CD4-positive, CD25-positive, alpha-beta regulatory T cell (primary cell): ENCODE measurements at regions not wholly inside any gene's neighbourhood (a gene's known extent, or its start where the extent isn't known, plus 50 kb on each side); places are given as distances from the start of the nearest gene placed in this dataset.

Experiments used
- ATAC-seq, 2 donors: fragments of 150-1000 bp; cut with Tn5 transposase; one replicate each; pipeline ENCODE4 v1.10.0; 2021; ENCODE audit warnings: low read depth in 2 of 2, moderate number of reproducible peaks in 2 of 2, moderate library complexity in 1 of 2
- DNase-seq, 3 donors: peaks; one replicate each; pipeline versions ENCODE4 v3.0.0 to v3.0.0-alpha.2; 2012 to 2022; ENCODE audit warnings: mixed read lengths in 1 of 3
- H3K27ac ChIP-seq: one replicate; pipeline ENCODE4 v1.7.0; 2013; ENCODE audit warnings: mild to moderate bottlenecking, low read length; ENCODE audit not compliant: insufficient read depth, poor library complexity, severe bottlenecking
- H3K27me3 ChIP-seq: one replicate; pipeline ENCODE4 v1.7.0; 2013; ENCODE audit warnings: low read length; ENCODE audit not compliant: control insufficient read depth, insufficient read depth
- H3K36me3 ChIP-seq: one replicate; pipeline ENCODE4 v1.7.0; 2013; ENCODE audit warnings: mild to moderate bottlenecking, low read length, moderate library complexity; ENCODE audit not compliant: control insufficient read depth, insufficient read depth
- H3K4me1 ChIP-seq: 2 replicates; pipeline ENCODE4 v1.7.0; 2013; ENCODE audit warnings: mild to moderate bottlenecking, low read length; ENCODE audit not compliant: insufficient read depth, control insufficient read depth, poor library complexity, severe bottlenecking
- H3K4me3 ChIP-seq: one replicate; pipeline ENCODE4 v1.7.0; 2013; ENCODE audit warnings: low read depth, mild to moderate bottlenecking, low read length, moderate library complexity
- H3K9me3 ChIP-seq, 2 experiments: 1 replicate in 1 of 2; 2 replicates in 1 of 2; pipeline ENCODE4 v1.7.0; 2013; ENCODE audit warnings: low read length in 2 of 2, mild to moderate bottlenecking in 1 of 2, moderate library complexity in 1 of 2; ENCODE audit not compliant: control insufficient read depth in 2 of 2
- H3K27ac Mint-ChIP-seq, 3 donors: one replicate each; pipeline ENCODE4 v1.8.0; 2020 to 2022; ENCODE audit warnings: mild to moderate bottlenecking in 3 of 3, mixed read lengths in 3 of 3, moderate library complexity in 2 of 3
- H3K27me3 Mint-ChIP-seq: one replicate; pipeline ENCODE4 v1.8.0; 2022; ENCODE audit warnings: mild to moderate bottlenecking, mixed read lengths
- H3K36me3 Mint-ChIP-seq: one replicate; pipeline ENCODE4 v1.8.0; 2020; ENCODE audit warnings: mixed read lengths
- H3K4me1 Mint-ChIP-seq, 4 donors: one replicate each; pipeline ENCODE4 v1.8.0; 2020 to 2022; ENCODE audit warnings: mixed read lengths in 4 of 4, mild to moderate bottlenecking in 1 of 4
- H3K4me3 Mint-ChIP-seq, 4 donors: one replicate each; pipeline ENCODE4 v1.8.0; 2020 to 2022; ENCODE audit warnings: mild to moderate bottlenecking in 4 of 4, mixed read lengths in 4 of 4, moderate library complexity in 3 of 4
- H3K9me3 Mint-ChIP-seq, 7 donors: one replicate each; pipeline ENCODE4 v1.8.0; 2020 to 2022; ENCODE audit warnings: mixed read lengths in 7 of 7, mild to moderate bottlenecking in 3 of 7, moderate library complexity in 2 of 7

GRCh38 chr3:21836227-21836626 is 85.2 kb upstream of the ZNF385D start:
- Mint-ChIP-seq H3K4me3 (no peak overlapping the region), H3K9me3 (peaks cover 0 to 37% (median 6%) of the 10 kb centered on the region in 7 donors), H3K27me3 (no peaks in the 10 kb centered on the region), H3K36me3 (no peaks in the 10 kb centered on the region), H3K4me1 (no peaks in the 10 kb centered on the region), H3K27ac (no peak overlapping the region)
- Histone ChIP-seq H3K27me3 (no peaks in the 10 kb centered on the region), H3K36me3 (no peaks in the 10 kb centered on the region), H3K27ac (no peak overlapping the region), H3K4me3 (no peak overlapping the region), H3K4me1 (no peaks in the 10 kb centered on the region), H3K9me3 (peaks cover 3% of the 10 kb centered on the region in 2 experiments)
- ATAC-seq (no peak), DNase-seq (no peak)

- Histone ChIP-seq H3K36me3 (no peaks in the 10 kb centered on the region), H3K9me3 (peaks cover 0 to 3% of the 10 kb centered on the region in 2 experiments), H3K4me3 (no peak overlapping the region), H3K27me3 (no peaks in the 10 kb centered on the region), H3K4me1 (no peaks in the 10 kb centered on the region), H3K27ac (no peak overlapping the region)
- Mint-ChIP-seq H3K36me3 (no peaks in the 10 kb centered on the region), H3K4me3 (no peak overlapping the region), H3K4me1 (no peaks in the 10 kb centered on the region), H3K27ac (no peak overlapping the region), H3K27me3 (no peaks in the 10 kb centered on the region), H3K9me3 (peaks cover 0 to 32% (median 9%) of the 10 kb centered on the region in 7 donors)
- DNase-seq (no peak), ATAC-seq (no peak)
These were observed 88.2 kb upstream of the ZNF385D start for GRCh38 chr3:21839176-21839575.

GRCh38 chr3:21839592-21839991 is 88.6 kb upstream of the ZNF385D start:
- DNase-seq = no peak

GRCh38 chr3:21847005-21847404 is 96.0 kb upstream of the ZNF385D start:
- H3K27me3 Mint-ChIP-seq = no peaks in the 10 kb centered on the region
- peaks cover 2 to 9% (median 4%) of the 10 kb centered on the region in 7 donors for H3K9me3 Mint-ChIP-seq
- DNase-seq = no peak
- H3K27ac ChIP-seq = no peak overlapping the region
- H3K4me3 ChIP-seq = no peak overlapping the region
- no peaks in the 10 kb centered on the region for H3K4me1 ChIP-seq
- no peak overlapping the region for H3K4me3 Mint-ChIP-seq
- H3K27me3 ChIP-seq = no peaks in the 10 kb centered on the region
- no peaks in the 10 kb centered on the region for H3K4me1 Mint-ChIP-seq
- H3K27ac Mint-ChIP-seq = no peak overlapping the region
- H3K9me3 ChIP-seq = no peaks in the 10 kb centered on the region
- no peak for ATAC-seq
- H3K36me3 ChIP-seq = no peaks in the 10 kb centered on the region
- H3K36me3 Mint-ChIP-seq = no peaks in the 10 kb centered on the region

More at GRCh38 chr3:21839592-21839991, 88.6 kb upstream of the ZNF385D start:
- Mint-ChIP-seq H3K4me1 (no peaks in the 10 kb centered on the region), H3K36me3 (no peaks in the 10 kb centered on the region), H3K27ac (no peak overlapping the region), H3K9me3 (peaks cover 0 to 28% (median 9%) of the 10 kb centered on the region in 7 donors), H3K27me3 (no peaks in the 10 kb centered on the region), H3K4me3 (no peak overlapping the region)
- Histone ChIP-seq H3K9me3 (peaks cover 0 to 3% of the 10 kb centered on the region in 2 experiments), H3K27me3 (no peaks in the 10 kb centered on the region), H3K36me3 (no peaks in the 10 kb centered on the region), H3K4me3 (no peak overlapping the region), H3K4me1 (no peaks in the 10 kb centered on the region), H3K27ac (no peak overlapping the region)
- ATAC-seq = no peak

GRCh38 chr3:21859124-21860081 is 108.4 kb upstream of the ZNF385D start:
- no peak overlapping the region for H3K27ac ChIP-seq
- ATAC-seq (no peak), DNase-seq (no peak)
- Mint-ChIP-seq H3K4me3 (no peak overlapping the region), H3K36me3 (no peaks in the 10 kb centered on the region), H3K27me3 (no peaks in the 10 kb centered on the region), H3K4me1 (no peaks in the 10 kb centered on the region), H3K27ac (no peak overlapping the region), H3K9me3 (peaks cover 0 to 21% (median 8%) of the 10 kb centered on the region in 7 donors)
- H3K9me3 ChIP-seq = no peaks in the 10 kb centered on the region
- no peaks in the 10 kb centered on the region for H3K4me1 ChIP-seq
- H3K27me3 ChIP-seq = no peaks in the 10 kb centered on the region
- no peak overlapping the region for H3K4me3 ChIP-seq
- no peaks in the 10 kb centered on the region for H3K36me3 ChIP-seq

GRCh38 chr3:21860082-21860475 is 109.1 kb upstream of the ZNF385D start:
- no peaks in the 10 kb centered on the region for H3K36me3 Mint-ChIP-seq
- no peak overlapping the region for H3K27ac ChIP-seq
- no peaks in the 10 kb centered on the region for H3K9me3 ChIP-seq
- H3K27me3 Mint-ChIP-seq = no peaks in the 10 kb centered on the region
- DNase-seq (no peak), ATAC-seq (no peak)
- H3K27me3 ChIP-seq = no peaks in the 10 kb centered on the region
- no peaks in the 10 kb centered on the region for H3K4me1 Mint-ChIP-seq
- no peaks in the 10 kb centered on the region for H3K36me3 ChIP-seq
- no peaks in the 10 kb centered on the region for H3K4me1 ChIP-seq
- H3K4me3 ChIP-seq = no peak overlapping the region
- H3K4me3 Mint-ChIP-seq = no peak overlapping the region
- H3K27ac Mint-ChIP-seq = no peak overlapping the region
- peaks cover 0 to 21% (median 8%) of the 10 kb centered on the region in 7 donors for H3K9me3 Mint-ChIP-seq

- Histone ChIP-seq H3K4me3 (no peak overlapping the region), H3K4me1 (no peaks in the 10 kb centered on the region), H3K36me3 (no peaks in the 10 kb centered on the region), H3K27ac (no peak overlapping the region), H3K27me3 (no peaks in the 10 kb centered on the region), H3K9me3 (no peaks in the 10 kb centered on the region)
- H3K9me3 Mint-ChIP-seq = peaks cover 0 to 21% (median 8%) of the 10 kb centered on the region in 7 donors
- H3K27ac Mint-ChIP-seq = no peak overlapping the region
- no peak for ATAC-seq
- H3K4me1 Mint-ChIP-seq = no peaks in the 10 kb centered on the region
- H3K4me3 Mint-ChIP-seq = no peak overlapping the region
- DNase-seq = no peak
- H3K27me3 Mint-ChIP-seq = no peaks in the 10 kb centered on the region
- no peaks in the 10 kb centered on the region for H3K36me3 Mint-ChIP-seq
These were observed 109.6 kb upstream of the ZNF385D start for GRCh38 chr3:21860657-21861056.

GRCh38 chr3:21876782-21877181 is 125.8 kb upstream of the ZNF385D start:
- no peak overlapping the region for H3K27ac ChIP-seq
- Mint-ChIP-seq H3K27me3 (no peaks in the 10 kb centered on the region), H3K27ac (no peak overlapping the region), H3K9me3 (peaks cover 0 to 22% (median 9%) of the 10 kb centered on the region in 7 donors), H3K36me3 (no peaks in the 10 kb centered on the region), H3K4me1 (peaks cover 0 to 5% (median 0%) of the 10 kb centered on the region in 4 donors), H3K4me3 (no peak overlapping the region)
- peaks cover 2 to 6% of the 10 kb centered on the region in 2 experiments for H3K9me3 ChIP-seq
- ATAC-seq (no peak), DNase-seq (no peak)
- no peaks in the 10 kb centered on the region for H3K36me3 ChIP-seq
- no peaks in the 10 kb centered on the region for H3K27me3 ChIP-seq
- H3K4me3 ChIP-seq = no peak overlapping the region
- no peaks in the 10 kb centered on the region for H3K4me1 ChIP-seq
